GM12864 (cell line): ENCODE measurements at regions not wholly inside any gene's neighbourhood (a gene's known extent, or its start where the extent isn't known, plus 50 kb on each side); places are given as distances from the start of the nearest gene placed in this dataset.
"Not testable (repeated sequence)": the region's sequence is repeated elsewhere in the genome, so short reads cannot be mapped to it uniquely, and the experiment has no call there.

Experiments
- DNase-seq: peaks from one replicate; pipeline ENCODE4 v3.0.0-alpha.2; 2011; ENCODE audit warnings: low read depth
- H3K4me3 ChIP-seq: 2 replicates; pipeline ENCODE4 v1.5.1; 2011; ENCODE audit warnings: mild to moderate bottlenecking, low read depth, low read length, control low read depth
- CTCF ChIP-seq: IDR thresholded peaks from 2 replicates; pipeline ENCODE4 v1.5.1; 2011; ENCODE audit warnings: low read depth, mild to moderate bottlenecking, moderate library complexity, low read length, control low read depth, inconsistent platforms; ENCODE audit errors: missing control alignments

GRCh38 chr3:89946884-89947283, 839.5 kb downstream of the EPHA3 start:
- H3K4me3 ChIP-seq = no peak overlapping the region
- no peak for TF ChIP-seq CTCF
- DNase-seq = no peak

GRCh38 chr3:89947337-89947954, 840.0 kb downstream of the EPHA3 start:
- no peak overlapping the region for H3K4me3 ChIP-seq
- TF ChIP-seq CTCF = no peak
- no peak for DNase-seq

GRCh38 chr3:89948008-89948407, 840.6 kb downstream of the EPHA3 start:
- H3K4me3 ChIP-seq = no peak overlapping the region
- no peak for DNase-seq
- TF ChIP-seq CTCF = no peak

GRCh38 chr3:89950772-89951171, 843.4 kb downstream of the EPHA3 start:
- no peak for TF ChIP-seq CTCF
- no peak for DNase-seq
- H3K4me3 ChIP-seq = no peak overlapping the region

GRCh38 chr3:89954137-89954536, 846.7 kb downstream of the EPHA3 start:
- DNase-seq = no peak
- H3K4me3 ChIP-seq = no peak overlapping the region
- TF ChIP-seq CTCF = no peak

GRCh38 chr3:89955156-89955555, 847.7 kb downstream of the EPHA3 start:
- DNase-seq = no peak
- TF ChIP-seq CTCF = no peak
- H3K4me3 ChIP-seq = no peak overlapping the region

- no peak for DNase-seq
- H3K4me3 ChIP-seq = no peak overlapping the region
- TF ChIP-seq CTCF = no peak
These were observed 850.0 kb downstream of the EPHA3 start for GRCh38 chr3:89957451-89957850.

GRCh38 chr3:89958163-89958562, 850.7 kb downstream of the EPHA3 start:
- H3K4me3 ChIP-seq, DNase-seq: not testable (repeated sequence)
